ENCODE measurements at regions not wholly inside any gene's neighbourhood (a gene's known extent, or its start where the extent isn't known, plus 50 kb on each side); places are given as distances from the start of the nearest gene placed in this dataset.

GRCh38 chr2:160680294-160680693 lies 186.7 kb upstream of the RBMS1 start:
- Histone ChIP-seq H3K4me1 (ENCODE audit: control insufficient read depth in 1 of 2, insufficient read depth in 2 of 2, low read depth in 1 of 2, low read length in 1 of 2) (no peaks in the 10 kb centered on the region), H3K4me3 (ENCODE audit: low read depth in 2 of 2, low read length in 1 of 2) (no peak overlapping the region), H3K9me2 (no peaks in the 10 kb centered on the region), H3K27me3 (ENCODE audit: insufficient read depth) (no peaks in the 10 kb centered on the region), H3K4me2 (no peak overlapping the region), H3K36me3 (replicated peaks in 1 of 2; ENCODE audit: control insufficient read depth in 1 of 2, insufficient read depth in 2 of 2, low read length in 1 of 2) (no peaks in the 10 kb centered on the region), H3K27ac (ENCODE audit: low read depth in 2 of 2, low read length in 1 of 2) (no peak overlapping the region), H3F3A (replicated peaks; ENCODE audit: insufficient read depth) (no peaks in the 10 kb centered on the region), H2AFZ (ENCODE audit: low read depth) (no peak overlapping the region), H3K9ac (no peak overlapping the region), H4K20me1 (ENCODE audit: insufficient read depth) (no peaks in the 10 kb centered on the region), H3K79me2 (ENCODE audit: insufficient read depth) (no peaks in the 10 kb centered on the region), H3K9me3 (no peaks in the 10 kb centered on the region; the same call in 1 of the 2 replicates)
- no peak for DNase-seq
- TF ChIP-seq GABPA (IDR thresholded peaks at IDR 0.05; ENCODE audit: low read depth) (no peak), REST (IDR thresholded peaks at IDR 0.05; ENCODE audit: low read depth, low read length) (no peak)
- CTCF ChIA-PET: interaction anchor here (1.0 kb wide), 1 partner anchor 16 kb away, joined by 3 read pairs; no protein-coding TSS in a partner anchor
- POLR2A ChIA-PET: no interaction called here

GRCh38 chr2:160680974-160681373 lies 187.4 kb upstream of the RBMS1 start:
- no peaks in the 10 kb centered on the region for H3F3A ChIP-seq (replicated peaks; ENCODE audit: insufficient read depth)
- no peaks in the 10 kb centered on the region for H3K36me3 ChIP-seq (replicated peaks in 1 of 2; ENCODE audit: control insufficient read depth in 1 of 2, insufficient read depth in 2 of 2, low read length in 1 of 2)
- no peaks in the 10 kb centered on the region for H3K4me1 ChIP-seq (ENCODE audit: control insufficient read depth in 1 of 2, insufficient read depth in 2 of 2, low read depth in 1 of 2, low read length in 1 of 2)
- no peaks in the 10 kb centered on the region for H3K9me2 ChIP-seq
- 82% methylated on average over 2 of the region's 2 CpGs for WGBS (ENCODE audit: low lambda C conversion rate)
- no peak for TF ChIP-seq SMC3 (IDR thresholded peaks at IDR 0.05; ENCODE audit: low read depth, low read length)
- no peak for TF ChIP-seq EP300 (IDR thresholded peaks at IDR 0.05; ENCODE audit: borderline replicate concordance in 1 of 2, low read depth in 1 of 2, low read length in 1 of 2)
- TF ChIP-seq CHD2 (IDR thresholded peaks at IDR 0.05; ENCODE audit: low read length, partially characterized antibody): no peak
- TF ChIP-seq ELF1 (IDR thresholded peaks at IDR 0.05): no peak
- TF ChIP-seq MEF2A (IDR thresholded peaks at IDR 0.05; ENCODE audit: borderline replicate concordance, low read depth): no peak
- no peak for TF ChIP-seq GABPA (IDR thresholded peaks at IDR 0.05; ENCODE audit: low read depth)
- TF ChIP-seq MXI1 (IDR thresholded peaks at IDR 0.05; ENCODE audit: low read depth, low read length): no peak
- no peak for TF ChIP-seq NFIC (IDR thresholded peaks at IDR 0.05; ENCODE audit: borderline replicate concordance)
- ChIA-PET POLR2A (no interaction called here), CTCF (interaction anchor here (1.0 kb wide), 1 partner anchor 15 kb away, joined by 3 read pairs; no protein-coding TSS in a partner anchor)
- no peak overlapping the region for H3K4me2 ChIP-seq
- H4K20me1 ChIP-seq (ENCODE audit: insufficient read depth): no peaks in the 10 kb centered on the region
- no peaks in the 10 kb centered on the region; the same call in 1 of the 2 replicates for H3K9me3 ChIP-seq
- H3K27me3 ChIP-seq (ENCODE audit: insufficient read depth): no peaks in the 10 kb centered on the region
- no peak for DNase-seq
- no peak overlapping the region for H3K9ac ChIP-seq
- H3K27ac ChIP-seq (ENCODE audit: low read depth in 2 of 2, low read length in 1 of 2): no peak overlapping the region
- H3K79me2 ChIP-seq (ENCODE audit: insufficient read depth): no peaks in the 10 kb centered on the region
- no peak overlapping the region for H3K4me3 ChIP-seq (ENCODE audit: low read depth in 2 of 2, low read length in 1 of 2)
- H2AFZ ChIP-seq (ENCODE audit: low read depth): no peak overlapping the region

GRCh38 chr2:160683206-160683605 lies 189.6 kb upstream of the RBMS1 start:
- ChIA-PET POLR2A (no interaction called here), CTCF (interaction anchor here (1.4 kb wide), 1 partner anchor 12 kb away, joined by 3 read pairs; no protein-coding TSS in a partner anchor)
- WGBS (ENCODE audit: low lambda C conversion rate): 78% methylated on average over 3 of the region's 3 CpGs

More at GRCh38 chr2:160683206-160683605, 189.6 kb upstream of the RBMS1 start:
- no peaks in the 10 kb centered on the region for H3K79me2 ChIP-seq (ENCODE audit: insufficient read depth)
- no peak overlapping the region for H3K4me2 ChIP-seq
- no peak overlapping the region for H2AFZ ChIP-seq (ENCODE audit: low read depth)
- no peaks in the 10 kb centered on the region; the same call in 1 of the 2 replicates for H3K9me3 ChIP-seq
- H3K36me3 ChIP-seq (replicated peaks in 1 of 2; ENCODE audit: control insufficient read depth in 1 of 2, insufficient read depth in 2 of 2, low read length in 1 of 2): no peaks in the 10 kb centered on the region
- H3K4me3 ChIP-seq (ENCODE audit: low read depth in 2 of 2, low read length in 1 of 2): no peak overlapping the region
- no peak overlapping the region for H3K9ac ChIP-seq
- no peaks in the 10 kb centered on the region for H3K4me1 ChIP-seq (ENCODE audit: control insufficient read depth in 1 of 2, insufficient read depth in 2 of 2, low read depth in 1 of 2, low read length in 1 of 2)
- no peaks in the 10 kb centered on the region for H4K20me1 ChIP-seq (ENCODE audit: insufficient read depth)
- H3F3A ChIP-seq (replicated peaks; ENCODE audit: insufficient read depth): no peaks in the 10 kb centered on the region
- H3K27me3 ChIP-seq (ENCODE audit: insufficient read depth): no peaks in the 10 kb centered on the region
- H3K9me2 ChIP-seq: no peaks in the 10 kb centered on the region
- no peak for TF ChIP-seq MXI1 (IDR thresholded peaks at IDR 0.05; ENCODE audit: low read depth, low read length)
- TF ChIP-seq YY1 (IDR thresholded peaks at IDR 0.05; ENCODE audit: low read depth): no peak
- no peak for TF ChIP-seq TEAD4 (IDR thresholded peaks at IDR 0.05; ENCODE audit: borderline replicate concordance, insufficient read depth)
- DNase-seq: no peak
- no peak overlapping the region for H3K27ac ChIP-seq (ENCODE audit: low read depth in 2 of 2, low read length in 1 of 2)

Measured in SK-N-SH (cell line).